Cerebellar nuclear complex (tissue), 1 donor: ENCODE measurements at regions not wholly inside any gene's neighbourhood (a gene's known extent, or its start where the extent isn't known, plus 50 kb on each side); places are given as distances from the start of the nearest gene placed in this dataset.
"Not testable (repeated sequence)": the region's sequence is repeated elsewhere in the genome, so short reads cannot be mapped to it uniquely, and the experiment has no call there.

Source experiments
- DNase-seq, 2 experiments: peaks; one replicate each; lab custom pipeline; 2025; lab: John Stamatoyannopoulos, UW

- DNase-seq, result no peak
These were observed 805.9 kb upstream of the ADAMTS5 start for GRCh38 chr21:27772816-27773215.

DNA sequence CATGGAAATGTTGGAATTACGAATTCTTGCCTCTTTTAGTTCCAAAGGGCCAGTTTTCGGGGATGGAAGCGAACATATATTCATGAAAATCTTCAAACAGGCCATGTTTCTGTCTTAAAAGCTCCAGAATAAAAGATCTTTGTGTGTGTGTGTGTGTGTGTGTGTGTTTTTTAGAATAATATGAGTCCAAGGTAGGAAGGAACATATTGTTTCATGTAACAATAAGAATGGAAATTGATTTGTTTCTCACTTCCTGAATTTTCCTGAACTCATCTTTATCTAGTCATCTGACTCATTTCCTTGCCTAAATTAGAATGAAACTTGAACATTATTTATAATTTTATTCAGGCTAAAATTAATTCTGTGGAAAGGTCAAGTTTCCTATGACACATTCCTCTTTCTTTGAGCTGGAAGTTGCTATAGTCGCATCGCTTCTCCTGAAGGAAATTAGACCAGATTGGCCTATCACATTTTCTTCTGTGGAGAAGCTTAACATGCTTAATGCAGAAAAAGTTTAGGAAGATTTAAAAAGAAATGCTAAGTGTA is 805.1 kb upstream of the ADAMTS5 start:
- DNase-seq, result no peak

DNA sequence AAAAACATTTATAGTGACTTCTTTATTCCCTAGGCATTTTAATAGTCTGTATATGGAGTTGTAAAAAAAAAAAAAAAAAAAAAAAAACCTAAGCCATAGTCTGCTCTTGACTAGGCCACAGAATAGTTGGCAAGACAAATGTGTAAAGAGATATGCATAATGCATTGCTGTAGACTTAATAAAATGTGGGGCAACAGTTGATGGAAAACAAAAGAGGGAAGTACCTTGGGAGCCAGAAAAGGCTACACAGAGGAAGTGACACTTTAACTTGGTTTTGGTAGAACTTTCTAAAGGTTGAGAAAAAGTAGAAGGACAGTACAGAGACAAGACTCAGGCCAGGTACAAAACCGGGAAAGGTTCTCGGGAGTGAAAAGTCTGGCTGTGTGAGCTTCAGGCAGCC is 802.9 kb upstream of the ADAMTS5 start:
- DNase-seq, result no peak

- DNase-seq, result not testable (repeated sequence)
These were observed 801.3 kb upstream of the ADAMTS5 start for GRCh38 chr21:27768046-27768637.

GRCh38 chr21:27764056-27764455 is 797.2 kb upstream of the ADAMTS5 start:
- DNase-seq, result no peak

DNA sequence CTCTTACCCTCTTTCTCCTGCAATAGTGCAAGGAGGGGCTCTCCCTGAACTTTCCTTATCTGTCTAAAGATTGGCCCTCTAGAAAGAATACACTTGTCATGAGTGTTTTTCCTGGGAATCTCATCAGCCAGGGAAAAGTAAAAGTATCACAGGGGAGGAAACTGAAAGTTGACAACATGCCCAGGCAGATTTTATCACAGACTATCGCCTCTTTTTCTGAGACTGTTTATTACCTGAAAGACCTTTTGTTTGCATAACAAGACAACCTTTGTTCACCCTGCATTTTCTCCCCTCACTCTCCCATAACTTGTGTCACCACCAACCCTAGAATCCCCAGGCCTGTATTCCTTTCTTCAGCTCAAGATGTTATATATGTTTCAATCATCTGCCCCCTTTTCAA is 794.7 kb upstream of the ADAMTS5 start:
- no peak for DNase-seq

DNA sequence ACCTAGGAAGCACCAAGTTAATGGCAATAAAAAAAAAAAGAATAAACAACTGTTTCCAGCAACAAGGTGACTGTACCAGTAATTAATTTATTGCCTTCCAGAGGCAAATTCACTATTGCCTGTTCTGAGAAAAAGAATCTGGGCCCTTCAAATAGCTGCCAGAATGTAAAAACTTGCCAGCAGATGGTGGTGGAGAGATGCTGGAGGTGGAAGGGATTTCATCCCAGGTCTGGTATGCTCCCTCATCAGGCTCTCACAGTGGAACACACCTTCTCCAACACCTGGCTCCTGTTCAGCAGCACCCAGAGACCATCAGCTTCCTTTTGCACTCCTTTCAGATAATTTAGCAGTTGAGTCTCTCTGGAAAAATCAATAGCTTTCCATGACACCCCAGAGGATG is 792.9 kb upstream of the ADAMTS5 start:
- DNase-seq, result no peak

GRCh38 chr21:27759091-27759659 is 792.3 kb upstream of the ADAMTS5 start:
- no peak for DNase-seq

- no peak for DNase-seq
These were observed 789.3 kb upstream of the ADAMTS5 start for GRCh38 chr21:27756191-27756590.

DNA sequence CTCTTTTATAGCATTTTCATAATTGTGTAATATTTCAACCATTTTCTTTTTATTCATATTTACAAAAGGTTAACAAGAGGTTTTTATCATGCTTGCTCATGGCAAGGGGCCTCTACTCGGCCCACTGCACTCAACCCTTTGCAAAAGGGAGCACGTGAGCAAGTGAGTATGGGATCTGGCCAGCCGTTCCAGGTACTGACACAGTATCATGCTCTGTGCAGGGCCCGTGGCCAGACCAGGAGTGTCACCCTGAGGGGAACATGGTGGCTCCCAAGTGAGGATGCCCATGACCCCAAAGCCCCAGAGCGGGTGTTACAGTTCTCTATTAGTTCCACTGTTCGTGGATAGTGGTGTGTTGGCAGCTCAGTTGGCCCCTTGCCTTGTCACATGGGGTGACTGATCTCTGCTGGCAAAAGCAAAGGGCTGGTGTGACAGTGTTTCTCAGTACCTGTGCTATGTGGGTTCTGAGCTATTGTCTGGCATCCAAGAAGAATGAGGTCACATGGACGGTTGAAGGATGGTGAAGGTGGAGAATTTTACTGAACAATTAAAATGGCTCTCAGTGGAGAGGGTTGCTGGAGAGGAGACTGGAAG is 777.2 kb upstream of the ADAMTS5 start:
- DNase-seq, result no peak

DNA sequence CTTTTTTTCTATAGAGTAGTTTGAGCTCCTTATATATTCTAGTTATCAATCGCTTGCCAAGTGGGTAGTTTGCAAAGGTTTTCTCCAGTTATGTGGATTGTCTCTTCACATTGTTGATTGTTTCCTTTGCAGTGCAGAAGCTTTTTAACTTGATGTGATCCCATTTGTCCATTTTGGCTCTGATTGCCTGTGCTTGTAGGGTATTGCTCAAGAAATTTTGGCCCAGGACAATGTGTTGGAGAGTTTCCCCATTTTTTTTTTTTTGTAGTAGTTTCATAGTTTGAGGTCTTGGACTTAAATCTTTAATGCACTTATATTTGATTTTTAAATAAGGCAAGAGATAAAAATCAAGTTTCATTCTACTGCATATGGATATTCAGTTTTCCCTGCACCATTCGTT is 774.8 kb upstream of the ADAMTS5 start:
- DNase-seq, result no peak

- DNase-seq, result no peak
These were observed 773.2 kb upstream of the ADAMTS5 start for GRCh38 chr21:27740084-27740483.

DNA sequence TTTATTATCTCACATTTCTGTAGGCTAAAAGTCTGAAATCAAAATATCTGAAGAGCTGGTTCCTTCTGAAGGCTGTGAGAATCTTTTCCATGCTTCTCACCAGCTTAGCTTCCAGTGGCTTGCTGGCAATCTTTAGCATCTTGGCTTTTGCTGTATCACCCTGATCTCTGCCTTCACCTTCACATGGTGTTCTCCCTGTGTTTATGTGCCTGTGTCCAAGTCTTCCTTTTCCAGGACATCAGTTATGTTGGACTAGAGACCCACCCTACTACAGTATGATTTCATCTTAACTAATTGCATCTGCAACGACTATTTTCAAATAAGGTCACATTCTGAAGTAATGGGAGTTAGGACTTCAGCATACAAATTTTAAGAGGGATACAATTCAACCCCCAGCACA is 772.3 kb upstream of the ADAMTS5 start:
- no peak for DNase-seq

GRCh38 chr21:27735699-27736098 is 768.8 kb upstream of the ADAMTS5 start:
- DNase-seq, result no peak

DNA sequence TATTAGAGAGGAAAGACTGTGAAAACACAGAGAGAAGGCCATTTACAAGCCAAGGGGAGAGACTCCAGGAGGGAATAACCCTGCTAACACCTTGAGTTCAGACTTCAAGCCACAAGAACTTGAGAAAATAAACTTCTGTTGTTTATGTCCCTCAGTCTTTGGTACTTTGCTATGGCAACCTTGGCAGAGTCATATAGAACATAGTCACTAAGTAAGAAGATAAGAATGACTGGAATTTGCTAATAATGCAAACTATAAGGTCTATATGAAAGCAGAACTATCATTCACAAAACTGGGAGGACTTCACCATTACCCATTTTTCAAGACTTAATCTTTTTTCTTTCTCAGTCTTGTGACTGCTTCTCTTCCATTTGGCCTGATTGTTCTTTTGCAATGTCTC is 767.3 kb upstream of the ADAMTS5 start:
- no peak for DNase-seq

- DNase-seq, result no peak
These were observed 759.0 kb upstream of the ADAMTS5 start for GRCh38 chr21:27725916-27726315.

GRCh38 chr21:27722095-27722494 is 755.2 kb upstream of the ADAMTS5 start:
- DNase-seq, result no peak

DNA sequence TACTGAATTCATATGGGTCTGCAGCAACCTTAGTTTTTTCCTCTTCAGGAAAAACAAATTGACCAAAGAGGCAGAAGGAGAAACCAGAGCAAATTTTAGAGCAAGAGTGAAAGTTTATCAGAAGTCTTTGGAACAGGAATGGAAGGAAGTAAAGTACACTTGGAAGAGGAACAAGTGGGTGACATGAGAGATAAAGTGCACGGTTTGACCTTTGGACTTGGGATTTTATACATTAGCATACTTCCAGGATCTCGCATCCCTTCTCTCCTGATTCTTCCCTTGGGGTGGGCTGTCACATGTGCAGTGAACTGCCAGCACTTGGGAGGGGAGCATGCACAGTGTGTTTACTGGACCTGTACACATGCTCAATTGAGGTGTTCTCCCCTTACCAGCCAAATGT is 754.8 kb upstream of the ADAMTS5 start:
- no peak for DNase-seq

- DNase-seq, result no peak
These were observed 752.3 kb upstream of the ADAMTS5 start for GRCh38 chr21:27719226-27719625.

DNA sequence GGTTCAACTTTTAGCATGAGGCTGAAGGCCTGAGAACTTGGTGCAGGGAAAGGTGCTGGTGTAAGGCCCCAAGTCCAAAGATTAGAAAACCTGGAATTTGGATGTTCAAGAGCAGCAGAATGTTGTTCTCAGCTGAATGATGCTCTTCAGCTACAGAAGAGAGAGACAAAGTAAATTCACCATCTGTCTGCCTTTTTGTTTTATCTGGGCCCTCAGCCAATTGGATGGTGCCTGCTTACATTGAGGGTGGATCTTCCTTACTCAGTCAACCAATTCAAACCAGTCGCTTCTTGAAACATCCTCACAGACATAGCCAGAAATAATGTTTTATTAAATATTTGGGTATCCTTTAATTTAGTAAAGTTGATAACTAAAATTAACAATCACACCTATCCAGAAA is 748.2 kb upstream of the ADAMTS5 start:
- peak in 1 of 2 experiments; percentile 0 for DNase-seq

DNA sequence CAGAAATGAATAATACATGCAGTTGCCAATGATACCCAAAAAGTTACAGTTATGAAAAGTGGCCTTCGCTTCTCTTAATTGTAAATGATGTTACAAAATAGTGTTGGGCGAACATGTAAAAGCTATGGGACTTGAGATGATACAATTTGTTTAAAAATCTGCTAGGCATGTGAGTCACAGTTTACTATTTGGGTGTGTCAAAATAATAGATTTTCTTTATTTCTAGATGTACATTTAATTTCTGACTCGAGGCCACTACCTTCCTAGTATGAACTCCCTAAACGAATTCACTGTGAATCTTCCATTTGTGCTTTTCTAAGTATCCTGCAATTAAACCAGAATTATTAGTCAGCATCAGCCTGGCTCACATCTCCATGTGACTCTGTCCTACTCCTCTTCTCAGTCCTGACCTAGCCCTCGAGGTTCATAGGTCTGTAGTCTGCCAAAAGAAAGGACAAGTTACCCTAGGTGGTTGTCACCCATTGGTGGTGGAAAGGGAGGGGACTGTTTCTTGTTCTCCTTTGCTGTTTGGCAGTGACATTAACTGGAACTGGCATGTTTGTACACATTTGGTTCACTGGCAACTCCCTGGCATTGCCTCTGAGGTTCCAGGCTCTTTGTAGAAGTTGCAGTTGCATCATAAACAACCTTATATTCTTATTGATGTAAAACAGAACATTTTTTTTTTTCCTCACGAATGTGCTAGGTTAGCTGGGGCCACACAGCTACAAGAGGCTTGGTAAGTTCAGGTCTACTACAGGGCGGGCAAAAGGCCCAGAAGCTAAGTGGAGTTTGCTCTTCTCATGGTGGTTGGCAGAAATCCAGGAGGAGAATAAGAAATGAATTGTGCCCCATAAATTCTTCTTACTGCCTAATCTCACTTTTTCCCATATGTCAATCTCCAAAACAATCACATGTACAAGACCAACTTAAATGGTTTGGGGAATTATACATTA is 746.5 kb upstream of the ADAMTS5 start:
- DNase-seq, result no peak

DNA sequence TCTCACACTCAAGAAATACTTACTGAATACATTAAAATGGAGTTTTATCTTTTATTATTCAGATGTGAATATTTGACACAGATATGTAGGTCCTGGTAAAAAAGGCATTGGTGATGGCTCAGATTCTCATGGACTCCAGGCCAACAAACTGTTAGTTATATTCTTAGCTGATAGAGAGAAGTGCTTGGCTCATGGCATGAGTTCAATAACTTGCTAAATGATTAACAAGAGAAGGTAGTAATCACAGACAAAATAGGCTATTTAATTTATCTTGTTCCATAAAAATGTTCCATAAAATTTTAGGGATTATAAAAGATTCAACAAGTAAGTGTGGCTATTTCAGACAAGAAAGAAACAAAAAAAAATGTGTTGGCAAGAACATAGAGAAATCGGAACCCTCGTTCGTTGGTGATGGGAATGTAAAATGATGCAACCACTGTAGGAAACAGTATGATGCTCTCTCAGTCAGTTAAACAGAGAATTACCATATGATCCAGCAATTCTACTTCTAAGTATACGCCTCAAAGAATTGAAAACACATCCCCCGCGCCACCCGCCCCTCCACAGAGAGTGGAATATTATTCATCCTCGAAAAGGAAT is 737.8 kb upstream of the ADAMTS5 start:
- DNase-seq, result no peak
